ENCODE measurements at regions not wholly inside any gene's neighbourhood (a gene's known extent, or its start where the extent isn't known, plus 50 kb on each side); places are given as distances from the start of the nearest gene placed in this dataset.
A peak's percentile ranks its signal among the peaks of the same experiment; 100 is the strongest.

- no peaks in the 10 kb centered on the region for H3K9me3 ChIP-seq (ENCODE audit: control insufficient read depth, insufficient read depth, low read length)
- H3K27me3 ChIP-seq (ENCODE audit: control insufficient read depth, insufficient read depth, low read length): no peaks in the 10 kb centered on the region
- H3K27ac ChIP-seq (ENCODE audit: low read depth, low read length): no peak overlapping the region
- H3K4me3 ChIP-seq (ENCODE audit: low read depth, low read length): no peak overlapping the region
- no peaks in the 10 kb centered on the region for H3K4me1 ChIP-seq (ENCODE audit: control insufficient read depth, insufficient read depth, low read length)
- WGBS (ENCODE audit: insufficient coverage): no CpG with 5 or more reads among the region's 3 CpGs
- H3K36me3 ChIP-seq (ENCODE audit: control insufficient read depth, insufficient read depth, low read length): no peaks in the 10 kb centered on the region
- no peak for DNase-seq (ENCODE audit: low read depth in 4 of 6, low spot score in 6 of 6)
Observed at GRCh38 chr5:71973563-71973962, 133.7 kb upstream of the MAP1B start.

- Histone ChIP-seq H3K27ac (ENCODE audit: low read depth, low read length) (no peak overlapping the region), H3K9me3 (ENCODE audit: control insufficient read depth, insufficient read depth, low read length) (no peaks in the 10 kb centered on the region), H3K36me3 (ENCODE audit: control insufficient read depth, insufficient read depth, low read length) (no peaks in the 10 kb centered on the region), H3K4me1 (ENCODE audit: control insufficient read depth, insufficient read depth, low read length) (no peaks in the 10 kb centered on the region), H3K4me3 (ENCODE audit: low read depth, low read length) (no peak overlapping the region), H3K27me3 (ENCODE audit: control insufficient read depth, insufficient read depth, low read length) (no peaks in the 10 kb centered on the region)
- no CpG with 5 or more reads among the region's 1 CpG for WGBS (ENCODE audit: insufficient coverage)
- peak in 1 of 6 donors; percentile 20 for DNase-seq (ENCODE audit: low read depth in 4 of 6, low spot score in 6 of 6)
Observed at GRCh38 chr5:71974165-71974564, 133.1 kb upstream of the MAP1B start.

DNA sequence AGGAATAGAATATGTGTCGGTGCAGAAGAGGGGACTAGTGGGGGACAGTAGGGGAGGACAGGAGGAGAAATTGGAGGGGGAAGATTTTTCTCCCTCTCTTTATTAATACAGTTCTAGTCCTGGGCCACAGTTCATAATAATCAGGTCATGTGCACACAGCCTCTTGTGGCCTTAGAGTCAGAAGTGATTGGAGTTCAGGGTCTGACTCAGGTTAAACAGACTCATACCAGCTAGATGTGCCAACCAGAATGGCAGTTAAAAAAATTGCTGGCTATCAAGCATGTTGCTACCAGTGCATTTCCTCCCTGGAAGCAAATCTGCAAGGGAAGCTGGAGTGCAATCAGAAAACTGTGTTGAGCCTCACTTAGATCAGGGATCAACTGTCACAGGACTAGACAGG is 132.7 kb upstream of the MAP1B start:
- no peaks in the 10 kb centered on the region for H3K9me3 ChIP-seq (ENCODE audit: control insufficient read depth, insufficient read depth, low read length)
- no peak for DNase-seq (ENCODE audit: low read depth in 4 of 6, low spot score in 6 of 6)
- no peak overlapping the region for H3K4me3 ChIP-seq (ENCODE audit: low read depth, low read length)
- no CpG with 5 or more reads among the region's 1 CpG for WGBS (ENCODE audit: insufficient coverage)
- H3K36me3 ChIP-seq (ENCODE audit: control insufficient read depth, insufficient read depth, low read length): no peaks in the 10 kb centered on the region
- no peaks in the 10 kb centered on the region for H3K4me1 ChIP-seq (ENCODE audit: control insufficient read depth, insufficient read depth, low read length)
- no peaks in the 10 kb centered on the region for H3K27me3 ChIP-seq (ENCODE audit: control insufficient read depth, insufficient read depth, low read length)
- no peak overlapping the region for H3K27ac ChIP-seq (ENCODE audit: low read depth, low read length)

DNA sequence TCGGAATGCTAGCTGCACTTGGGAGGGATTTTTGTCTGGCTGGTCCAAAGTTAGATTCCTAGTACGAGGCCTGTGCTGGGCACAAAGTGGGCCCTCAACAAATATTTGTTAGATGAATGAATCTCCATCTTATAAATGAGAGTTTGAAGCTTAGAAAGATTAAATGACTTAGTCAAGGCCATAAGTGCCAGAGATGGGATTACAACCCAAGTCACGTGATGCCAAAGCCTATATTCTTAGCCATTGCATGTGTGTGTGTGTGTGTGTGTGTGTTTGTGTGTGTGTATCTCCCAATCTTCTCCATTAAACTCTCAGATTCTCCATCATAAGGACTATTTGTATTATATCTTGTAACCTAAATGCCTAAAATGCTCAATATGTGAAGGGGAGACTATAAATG is 130.8 kb upstream of the MAP1B start:
- no peak for DNase-seq (ENCODE audit: low read depth in 4 of 6, low spot score in 6 of 6)
- Histone ChIP-seq H3K36me3 (ENCODE audit: control insufficient read depth, insufficient read depth, low read length) (no peaks in the 10 kb centered on the region), H3K4me3 (ENCODE audit: low read depth, low read length) (no peak overlapping the region), H3K9me3 (ENCODE audit: control insufficient read depth, insufficient read depth, low read length) (no peaks in the 10 kb centered on the region), H3K27ac (ENCODE audit: low read depth, low read length) (no peak overlapping the region), H3K4me1 (ENCODE audit: control insufficient read depth, insufficient read depth, low read length) (no peaks in the 10 kb centered on the region), H3K27me3 (ENCODE audit: control insufficient read depth, insufficient read depth, low read length) (no peaks in the 10 kb centered on the region)
- 100% methylated on average over 2 of the region's 3 CpGs for WGBS (ENCODE audit: insufficient coverage)

DNA sequence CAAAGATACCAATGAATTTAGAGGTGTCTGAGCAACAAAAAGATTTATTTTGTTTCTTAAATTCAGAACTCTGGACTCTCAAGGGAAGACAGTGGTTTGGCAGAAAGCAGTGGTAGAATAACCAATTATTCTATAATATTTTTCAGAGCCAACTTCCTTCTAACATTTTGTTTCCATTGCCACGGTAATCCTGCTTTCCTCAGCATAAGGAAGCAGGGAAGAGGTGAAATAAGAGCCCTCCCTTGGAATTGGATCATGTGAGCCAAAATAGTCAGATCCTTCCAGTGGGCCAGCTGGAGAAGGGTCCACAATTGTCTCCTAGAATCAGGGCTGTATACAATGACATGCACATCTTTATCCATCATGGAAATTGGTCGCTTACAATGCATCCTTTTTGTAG is 130.0 kb upstream of the MAP1B start:
- no CpG with 5 or more reads among the region's 2 CpGs for WGBS (ENCODE audit: insufficient coverage)
- Histone ChIP-seq H3K36me3 (ENCODE audit: control insufficient read depth, insufficient read depth, low read length) (no peaks in the 10 kb centered on the region), H3K27ac (ENCODE audit: low read depth, low read length) (no peak overlapping the region), H3K27me3 (ENCODE audit: control insufficient read depth, insufficient read depth, low read length) (no peaks in the 10 kb centered on the region), H3K4me1 (ENCODE audit: control insufficient read depth, insufficient read depth, low read length) (no peaks in the 10 kb centered on the region), H3K4me3 (ENCODE audit: low read depth, low read length) (no peak overlapping the region), H3K9me3 (ENCODE audit: control insufficient read depth, insufficient read depth, low read length) (no peaks in the 10 kb centered on the region)
- no peak for DNase-seq (ENCODE audit: low read depth in 4 of 6, low spot score in 6 of 6)

- H3K27ac ChIP-seq (ENCODE audit: low read depth, low read length): no peak overlapping the region
- H3K27me3 ChIP-seq (ENCODE audit: control insufficient read depth, insufficient read depth, low read length): no peaks in the 10 kb centered on the region
- H3K9me3 ChIP-seq (ENCODE audit: control insufficient read depth, insufficient read depth, low read length): peaks cover 2% of the 10 kb centered on the region
- WGBS (ENCODE audit: insufficient coverage): no CpG with 5 or more reads among the region's 1 CpG
- H3K4me3 ChIP-seq (ENCODE audit: low read depth, low read length): no peak overlapping the region
- DNase-seq (ENCODE audit: low read depth in 4 of 6, low spot score in 6 of 6): no peak
- no peaks in the 10 kb centered on the region for H3K36me3 ChIP-seq (ENCODE audit: control insufficient read depth, insufficient read depth, low read length)
- H3K4me1 ChIP-seq (ENCODE audit: control insufficient read depth, insufficient read depth, low read length): no peaks in the 10 kb centered on the region
Observed at GRCh38 chr5:71978216-71978615, 129.1 kb upstream of the MAP1B start.

- Histone ChIP-seq H3K36me3 (ENCODE audit: control insufficient read depth, insufficient read depth, low read length) (no peaks in the 10 kb centered on the region), H3K4me3 (ENCODE audit: low read depth, low read length) (no peak overlapping the region), H3K4me1 (ENCODE audit: control insufficient read depth, insufficient read depth, low read length) (no peaks in the 10 kb centered on the region), H3K9me3 (ENCODE audit: control insufficient read depth, insufficient read depth, low read length) (peaks cover 2% of the 10 kb centered on the region), H3K27me3 (ENCODE audit: control insufficient read depth, insufficient read depth, low read length) (no peaks in the 10 kb centered on the region), H3K27ac (ENCODE audit: low read depth, low read length) (no peak overlapping the region)
- no CpG with 5 or more reads among the region's 2 CpGs for WGBS (ENCODE audit: insufficient coverage)
- no peak for DNase-seq (ENCODE audit: low read depth in 4 of 6, low spot score in 6 of 6)
Observed at GRCh38 chr5:71982717-71983395, 124.4 kb upstream of the MAP1B start.

- no peaks in the 10 kb centered on the region for H3K36me3 ChIP-seq (ENCODE audit: control insufficient read depth, insufficient read depth, low read length)
- peaks cover 2% of the 10 kb centered on the region for H3K9me3 ChIP-seq (ENCODE audit: control insufficient read depth, insufficient read depth, low read length)
- WGBS (ENCODE audit: insufficient coverage): no CpG with 5 or more reads among the region's 2 CpGs
- DNase-seq (ENCODE audit: low read depth in 4 of 6, low spot score in 6 of 6): no peak
- no peak overlapping the region for H3K27ac ChIP-seq (ENCODE audit: low read depth, low read length)
- no peak overlapping the region for H3K4me3 ChIP-seq (ENCODE audit: low read depth, low read length)
- no peaks in the 10 kb centered on the region for H3K27me3 ChIP-seq (ENCODE audit: control insufficient read depth, insufficient read depth, low read length)
- no peaks in the 10 kb centered on the region for H3K4me1 ChIP-seq (ENCODE audit: control insufficient read depth, insufficient read depth, low read length)
Observed at GRCh38 chr5:71986101-71986500, 121.2 kb upstream of the MAP1B start.

GRCh38 chr5:71988808-71989207 is 118.5 kb upstream of the MAP1B start:
- DNase-seq (ENCODE audit: low read depth in 4 of 6, low spot score in 6 of 6): no peak
- H3K4me1 ChIP-seq (ENCODE audit: control insufficient read depth, insufficient read depth, low read length): no peaks in the 10 kb centered on the region
- no peaks in the 10 kb centered on the region for H3K36me3 ChIP-seq (ENCODE audit: control insufficient read depth, insufficient read depth, low read length)
- H3K9me3 ChIP-seq (ENCODE audit: control insufficient read depth, insufficient read depth, low read length): no peaks in the 10 kb centered on the region
- no peak overlapping the region for H3K4me3 ChIP-seq (ENCODE audit: low read depth, low read length)
- no peaks in the 10 kb centered on the region for H3K27me3 ChIP-seq (ENCODE audit: control insufficient read depth, insufficient read depth, low read length)
- no CpG with 5 or more reads among the region's 1 CpG for WGBS (ENCODE audit: insufficient coverage)
- no peak overlapping the region for H3K27ac ChIP-seq (ENCODE audit: low read depth, low read length)

GRCh38 chr5:71993600-71993999 is 113.7 kb upstream of the MAP1B start:
- Histone ChIP-seq H3K4me1 (ENCODE audit: control insufficient read depth, insufficient read depth, low read length) (no peaks in the 10 kb centered on the region), H3K4me3 (ENCODE audit: low read depth, low read length) (no peak overlapping the region), H3K36me3 (ENCODE audit: control insufficient read depth, insufficient read depth, low read length) (no peaks in the 10 kb centered on the region), H3K9me3 (ENCODE audit: control insufficient read depth, insufficient read depth, low read length) (no peaks in the 10 kb centered on the region), H3K27me3 (ENCODE audit: control insufficient read depth, insufficient read depth, low read length) (no peaks in the 10 kb centered on the region), H3K27ac (ENCODE audit: low read depth, low read length) (no peak overlapping the region)
- no peak for DNase-seq (ENCODE audit: low read depth in 4 of 6, low spot score in 6 of 6)
- WGBS (ENCODE audit: insufficient coverage): no CpG with 5 or more reads among the region's 3 CpGs

Data from spinal cord (tissue), 9 donors.